VCaP (cell line): ENCODE measurements at regions not wholly inside any gene's neighbourhood (a gene's known extent, or its start where the extent isn't known, plus 50 kb on each side); places are given as distances from the start of the nearest gene placed in this dataset.

Source experiments
- H3K27ac ChIP-seq: fragments of 450-650 bp; 2 replicates; pipeline ENCODE4 v1.5.1; 2017
- CTCF ChIP-seq: fragments of 450-650 bp; conservative IDR thresholded peaks from 2 replicates; pipeline ENCODE4 v1.5.1; 2017; ENCODE audit warnings: mild to moderate bottlenecking, moderate library complexity

- H3K27ac ChIP-seq = no peak overlapping the region
- TF ChIP-seq CTCF = no peak
Measured at GRCh38 chr11:109799604-109800003, 293.6 kb upstream of the ZC3H12C start.

DNA sequence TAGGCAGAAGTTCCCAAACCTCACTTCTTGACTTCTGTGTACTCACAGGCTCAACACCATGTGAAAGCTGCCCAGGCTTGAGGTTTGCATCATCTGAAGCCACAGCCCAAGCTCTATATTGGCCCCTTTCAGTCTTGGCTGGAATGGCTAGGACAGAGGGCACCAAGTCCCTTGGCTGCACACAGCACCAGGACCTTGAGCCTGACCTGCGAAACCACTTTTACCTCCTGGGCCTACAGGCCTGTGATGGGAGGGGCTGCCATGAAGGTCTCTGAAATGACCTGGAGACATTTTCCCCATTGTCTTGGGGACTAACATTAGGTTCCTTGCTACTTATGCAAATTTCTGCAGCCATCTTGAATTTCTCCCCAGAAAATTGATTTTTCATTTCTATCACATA, 288.3 kb upstream of the ZC3H12C start:
- no peak for TF ChIP-seq CTCF
- H3K27ac ChIP-seq = no peak overlapping the region

GRCh38 chr11:109806205-109806604, 287.0 kb upstream of the ZC3H12C start:
- no peak overlapping the region for H3K27ac ChIP-seq
- TF ChIP-seq CTCF = no peak

GRCh38 chr11:109808569-109808968, 284.6 kb upstream of the ZC3H12C start:
- TF ChIP-seq CTCF = no peak
- no peak overlapping the region for H3K27ac ChIP-seq

- no peak for TF ChIP-seq CTCF
- no peak overlapping the region for H3K27ac ChIP-seq
Measured at GRCh38 chr11:109814824-109815223, 278.4 kb upstream of the ZC3H12C start.

DNA sequence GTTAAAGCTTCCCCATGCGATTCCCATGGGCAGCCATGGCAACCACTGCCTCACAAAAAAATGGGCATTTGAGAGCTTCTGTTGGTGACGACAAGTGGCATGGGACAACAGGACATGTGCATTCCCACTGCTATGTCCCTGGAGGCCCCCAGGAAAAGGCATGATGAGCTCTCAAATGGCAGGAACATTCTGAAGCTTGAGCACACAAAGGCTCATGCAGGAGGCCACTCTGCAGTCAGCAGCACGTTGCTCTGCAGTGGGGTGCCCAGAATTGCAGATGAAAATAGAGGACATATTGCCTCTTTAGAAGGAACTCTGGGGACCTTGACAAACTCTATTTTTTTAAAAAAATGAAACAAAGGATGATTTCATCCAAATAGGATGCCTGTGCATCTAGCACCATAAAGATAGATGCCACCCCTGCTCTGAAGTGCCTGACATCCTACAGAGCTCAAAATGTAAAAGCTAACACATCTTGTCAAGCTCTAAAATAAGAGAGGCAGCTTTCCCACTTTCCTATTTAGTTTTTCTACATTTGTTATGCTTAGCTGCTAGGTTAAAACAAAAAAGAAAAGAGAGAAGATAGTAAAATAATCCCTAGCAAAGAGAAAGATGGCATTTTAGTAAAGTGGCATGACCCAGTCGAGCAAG, 277.6 kb upstream of the ZC3H12C start:
- H3K27ac ChIP-seq = peak overlapping the region; percentile 16; the same call in 1 of the 2 replicates
- TF ChIP-seq CTCF = no peak

DNA sequence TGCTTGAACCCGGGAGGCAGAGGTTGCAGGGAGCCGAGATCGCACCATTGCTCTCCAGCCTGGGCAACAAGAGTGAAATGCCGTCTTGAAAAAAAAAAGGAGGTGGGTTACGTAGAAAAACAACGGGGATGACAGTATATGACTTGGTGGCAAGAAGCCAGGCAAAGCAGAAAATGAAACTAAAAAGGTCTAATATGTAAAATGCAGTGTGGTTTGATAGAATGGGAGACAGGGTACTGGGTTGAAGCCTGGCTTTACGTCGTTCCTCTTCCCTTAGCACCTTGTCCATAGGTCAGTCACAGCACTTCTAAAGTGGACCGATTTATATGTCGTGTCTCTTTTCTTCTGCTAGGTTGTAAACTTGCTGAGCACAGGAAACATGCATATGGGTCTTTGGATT, 274.9 kb upstream of the ZC3H12C start:
- no peak for TF ChIP-seq CTCF
- no peak overlapping the region for H3K27ac ChIP-seq

GRCh38 chr11:109819410-109819809, 273.8 kb upstream of the ZC3H12C start:
- H3K27ac ChIP-seq = no peak overlapping the region
- no peak for TF ChIP-seq CTCF
